D721Med (cell line): ENCODE measurements at regions not wholly inside any gene's neighbourhood (a gene's known extent, or its start where the extent isn't known, plus 50 kb on each side); places are given as distances from the start of the nearest gene placed in this dataset.

Experiments used
- DNase-seq: peaks from one replicate; pipeline ENCODE4 v3.0.0; 2011; ENCODE audit warnings: low spot score; ENCODE audit not compliant: insufficient read length
- FAIRE-seq: peaks from 2 replicates; lab custom pipeline; 2011; peaks lifted over from hg19 to GRCh38; lab: Jason Lieb, UNC
- TF ChIP-seq, protein P1 (sequence below): IDR thresholded peaks from 2 replicates; pipeline ENCODE4 v1.5.1; 2012; ENCODE audit warnings: mild to moderate bottlenecking, control low read depth; ENCODE audit not compliant: insufficient read depth; ENCODE audit errors: missing control alignments

DNA sequence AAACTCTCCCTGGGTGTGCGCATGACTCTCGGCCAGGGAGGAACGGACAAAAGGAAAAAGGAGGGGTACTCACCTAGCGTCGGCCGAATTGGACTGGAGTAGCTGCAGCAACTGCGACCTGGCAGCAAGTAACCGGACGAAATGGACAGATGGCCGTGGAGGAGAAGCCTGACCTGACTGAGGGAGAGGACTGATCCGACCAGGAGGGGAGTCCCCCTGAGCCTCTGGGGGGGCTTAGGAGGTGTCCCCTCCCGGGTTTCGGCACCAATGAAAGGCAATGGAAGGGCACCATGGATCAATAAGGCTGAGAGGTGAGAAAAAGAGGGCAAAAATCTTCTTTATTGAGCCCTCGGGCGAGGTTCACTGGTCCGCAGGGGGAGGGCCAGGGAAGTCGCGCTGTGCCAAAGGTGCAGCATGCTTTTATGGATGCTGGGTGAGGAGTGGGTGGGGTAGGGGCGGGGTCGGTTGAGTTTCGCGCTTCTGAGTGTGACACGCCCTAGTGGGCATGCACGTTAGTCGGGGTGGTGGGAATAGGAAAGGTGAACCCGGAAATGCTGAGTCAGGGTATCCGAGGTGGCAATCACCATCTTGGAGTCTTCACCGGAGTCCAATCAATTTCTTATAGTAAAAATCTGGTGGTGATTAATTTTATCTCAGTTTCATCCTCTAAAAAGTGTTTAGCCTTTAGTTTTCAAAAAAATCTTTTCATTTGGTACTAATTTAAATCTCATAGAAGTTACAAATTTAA lies 638.5 kb upstream of the DPP6 start:
- no peak for DNase-seq
- TF ChIP-seq, protein P1, sequence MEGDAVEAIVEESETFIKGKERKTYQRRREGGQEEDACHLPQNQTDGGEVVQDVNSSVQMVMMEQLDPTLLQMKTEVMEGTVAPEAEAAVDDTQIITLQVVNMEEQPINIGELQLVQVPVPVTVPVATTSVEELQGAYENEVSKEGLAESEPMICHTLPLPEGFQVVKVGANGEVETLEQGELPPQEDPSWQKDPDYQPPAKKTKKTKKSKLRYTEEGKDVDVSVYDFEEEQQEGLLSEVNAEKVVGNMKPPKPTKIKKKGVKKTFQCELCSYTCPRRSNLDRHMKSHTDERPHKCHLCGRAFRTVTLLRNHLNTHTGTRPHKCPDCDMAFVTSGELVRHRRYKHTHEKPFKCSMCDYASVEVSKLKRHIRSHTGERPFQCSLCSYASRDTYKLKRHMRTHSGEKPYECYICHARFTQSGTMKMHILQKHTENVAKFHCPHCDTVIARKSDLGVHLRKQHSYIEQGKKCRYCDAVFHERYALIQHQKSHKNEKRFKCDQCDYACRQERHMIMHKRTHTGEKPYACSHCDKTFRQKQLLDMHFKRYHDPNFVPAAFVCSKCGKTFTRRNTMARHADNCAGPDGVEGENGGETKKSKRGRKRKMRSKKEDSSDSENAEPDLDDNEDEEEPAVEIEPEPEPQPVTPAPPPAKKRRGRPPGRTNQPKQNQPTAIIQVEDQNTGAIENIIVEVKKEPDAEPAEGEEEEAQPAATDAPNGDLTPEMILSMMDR = no peak
- FAIRE-seq = no peak

DNA sequence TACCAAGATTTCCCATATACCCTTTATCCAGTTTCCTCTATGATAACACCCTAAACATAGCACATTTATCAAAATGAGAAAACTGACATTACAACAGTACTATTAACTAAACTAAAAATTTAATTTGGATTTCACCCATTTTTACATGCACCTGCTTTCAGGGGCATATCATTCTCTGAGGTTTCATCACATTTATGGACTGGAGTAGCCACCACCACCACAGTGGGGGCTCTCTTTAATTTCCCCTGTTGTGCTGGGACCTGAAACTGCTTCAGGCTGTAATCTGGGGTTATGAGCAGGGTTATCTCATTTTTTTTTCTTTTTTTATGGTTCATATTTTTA lies 637.9 kb upstream of the DPP6 start:
- FAIRE-seq (no peak), DNase-seq (no peak)
- TF ChIP-seq, protein P1 = no peak

DNA sequence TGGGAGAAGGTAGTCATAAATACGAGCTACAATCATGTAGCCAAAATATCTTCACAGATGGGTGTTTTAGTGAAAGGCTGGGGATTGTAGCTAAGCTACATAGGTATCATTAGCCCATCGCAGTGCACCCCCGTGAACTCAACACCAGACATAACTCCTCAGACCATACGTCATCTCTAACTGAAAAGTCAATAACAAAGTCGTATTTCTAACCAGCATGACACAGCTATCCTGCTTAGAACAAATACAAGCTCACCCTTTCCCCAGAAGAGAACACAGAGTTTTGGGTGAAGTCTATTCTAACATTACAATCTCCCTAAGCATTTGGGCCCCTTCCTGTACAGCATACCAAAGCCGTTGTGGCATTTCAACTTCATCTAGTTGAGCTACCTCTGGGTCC lies 636.6 kb upstream of the DPP6 start:
- FAIRE-seq (no peak), DNase-seq (no peak)
- TF ChIP-seq, protein P1 = no peak

DNA sequence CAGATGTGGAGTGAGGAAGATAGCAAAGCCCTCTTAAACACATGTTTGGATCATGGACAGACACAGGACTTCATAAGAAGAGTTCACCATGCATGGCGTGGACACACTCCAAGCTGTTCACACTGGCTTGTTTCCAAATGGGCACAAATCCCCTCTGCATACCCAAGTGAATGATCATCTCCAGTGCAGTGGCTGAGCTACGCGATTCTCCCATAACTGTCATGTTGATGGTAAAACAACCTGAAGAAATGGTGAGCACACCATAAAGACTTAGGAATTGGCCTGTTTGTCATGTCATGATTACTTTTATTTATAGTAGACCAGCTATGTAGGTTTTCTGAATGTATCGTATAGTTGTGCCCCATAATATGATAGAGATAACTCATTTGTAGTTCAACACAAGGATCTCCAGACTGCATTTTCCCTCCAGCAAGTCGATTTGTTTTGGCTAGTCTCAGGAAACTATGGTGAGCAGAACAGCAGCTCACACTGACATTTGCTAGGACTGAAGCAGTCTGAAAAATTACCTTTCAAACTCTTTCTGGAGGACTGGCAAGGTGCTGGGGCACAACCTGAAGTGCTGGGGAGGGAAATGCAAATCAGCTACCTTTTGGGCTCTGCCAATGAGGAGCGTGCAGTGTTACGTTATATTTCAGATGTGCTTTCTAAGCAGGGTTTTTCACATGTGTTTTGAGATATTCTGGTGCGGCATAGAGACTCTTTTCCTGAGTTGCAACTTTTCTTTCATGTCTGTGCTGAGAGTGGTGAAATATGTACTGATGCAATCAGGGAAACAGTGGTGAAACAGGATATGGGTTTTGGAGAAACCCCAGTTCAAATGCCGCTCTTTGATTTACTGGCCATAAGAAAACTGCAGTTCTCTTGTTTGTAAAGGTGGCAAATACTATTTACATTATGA lies 629.6 kb upstream of the DPP6 start:
- DNase-seq = no peak
- FAIRE-seq = no peak
- TF ChIP-seq, protein P1 = no peak

DNA sequence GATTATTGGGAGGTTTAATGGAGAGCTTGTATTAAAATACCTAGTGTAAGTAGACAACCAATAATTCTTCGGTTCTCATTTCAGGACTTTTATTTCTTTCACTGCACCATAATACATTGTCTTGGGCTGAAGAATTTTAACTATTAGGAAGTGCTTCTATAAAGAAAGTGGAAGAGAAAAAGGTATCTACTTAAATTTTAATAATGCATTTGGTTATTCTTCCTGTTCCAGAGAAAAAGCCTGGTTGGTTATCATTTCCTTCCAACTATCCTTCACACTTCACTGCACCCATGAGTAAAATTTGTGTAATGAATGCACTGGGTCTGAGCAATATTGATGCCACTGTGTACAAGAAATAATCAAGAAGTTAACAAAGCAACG lies 629.0 kb upstream of the DPP6 start:
- TF ChIP-seq, protein P1 = no peak
- no peak for FAIRE-seq
- no peak for DNase-seq

DNA sequence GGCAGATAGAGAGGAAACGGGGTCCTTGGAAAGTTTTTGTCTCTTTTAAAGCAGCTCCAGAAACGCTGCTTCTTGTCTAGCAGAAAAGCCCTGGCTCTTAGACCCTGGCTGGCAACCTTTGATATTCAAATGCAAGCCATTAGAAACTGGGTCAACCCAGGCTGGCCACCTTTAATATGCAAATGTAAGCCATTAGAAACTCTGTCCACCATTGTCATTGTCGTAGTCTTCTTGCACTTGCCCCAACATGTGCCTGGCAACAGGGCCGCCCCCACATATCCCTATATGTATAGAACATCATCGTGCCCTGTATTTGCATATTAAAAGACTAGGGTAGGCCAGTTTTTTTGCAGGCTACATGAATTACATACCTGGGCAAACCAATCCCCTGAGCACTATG lies 621.3 kb upstream of the DPP6 start:
- TF ChIP-seq, protein P1 = no peak
- DNase-seq (no peak), FAIRE-seq (no peak)
